PC-3 (cell line): ENCODE measurements at regions not wholly inside any gene's neighbourhood (a gene's known extent, or its start where the extent isn't known, plus 50 kb on each side); places are given as distances from the start of the nearest gene placed in this dataset.

ENCODE experiments used
- ATAC-seq: fragments of 200-7000 bp; cut with Tn5 transposase; 2 replicates; pipeline ENCODE4 v1.9.1; 2020; ENCODE audit warnings: mild to moderate bottlenecking, moderate library complexity
- BruUV-seq: library from RNA; stranded (reverse); fragments of 400-500 nt; replicated peaks from 2 replicates; lab custom pipeline; 2021; lab: Mats Ljungman, UMichigan
- CTCF ChIA-PET: fragments of 300-600 bp; sonication (Branson Sonifier 250); formaldehyde crosslinking; loops from one replicate; lab custom pipeline; 2022; ENCODE audit warnings: antibody characterized with exemption; lab: Charles Lee
- POLR2A ChIA-PET: fragments of 300-600 bp; sonication (Branson Sonifier 250); formaldehyde crosslinking; loops from one replicate; lab custom pipeline; 2022; ENCODE audit warnings: antibody characterized with exemption; ENCODE audit not compliant: unreplicated experiment; lab: Charles Lee
- DNase-seq: peaks from one replicate; pipeline ENCODE4 v3.0.0-alpha.2; 2015
- H2AFZ ChIP-seq: fragments of 300-600 bp; sonication (generic); 2 replicates; pipeline ENCODE4 v1.6.0; 2016; ENCODE audit warnings: antibody characterized with exemption, low read length
- H3F3A ChIP-seq: fragments of 300-600 bp; sonication (generic); one replicate; pipeline ENCODE4 v1.6.0; 2017; ENCODE audit warnings: antibody characterized with exemption, low read length, control low read depth, mild to moderate bottlenecking; ENCODE audit not compliant: unreplicated experiment
- H3K27ac ChIP-seq: fragments of 300-600 bp; sonication (generic); 2 replicates; pipeline ENCODE4 v1.5.1; 2016; ENCODE audit warnings: mild to moderate bottlenecking, low read length
- H3K27me3 ChIP-seq: fragments of 300-600 bp; sonication (generic); 2 replicates; pipeline ENCODE4 v1.6.1; 2016; ENCODE audit warnings: low read length, mixed read lengths
- H3K36me3 ChIP-seq: fragments of 300-600 bp; sonication (generic); 2 replicates; pipeline ENCODE4 v1.6.1; 2016; ENCODE audit warnings: low read depth, mixed run types, low read length, mixed read lengths
- H3K4me1 ChIP-seq: fragments of 300-600 bp; sonication (generic); 2 replicates; pipeline ENCODE4 v1.5.1; 2016; ENCODE audit warnings: low read length; ENCODE audit not compliant: insufficient read depth
- H3K4me2 ChIP-seq: fragments of 300-600 bp; sonication (generic); 2 replicates; pipeline ENCODE4 v1.6.0; 2016; ENCODE audit warnings: low read length
- H3K4me3 ChIP-seq: fragments of 300-600 bp; sonication (generic); 2 replicates; pipeline ENCODE4 v1.5.1; 2016; ENCODE audit warnings: mild to moderate bottlenecking, low read length, mixed read lengths
- H3K79me2 ChIP-seq: fragments of 300-600 bp; sonication (generic); 2 replicates; pipeline ENCODE4 v1.6.1; 2017; ENCODE audit warnings: low read length, mixed read lengths
- H3K9ac ChIP-seq: fragments of 300-600 bp; sonication (generic); 2 replicates; pipeline ENCODE4 v1.6.0; 2016; ENCODE audit warnings: mild to moderate bottlenecking, low read length
- H3K9me2 ChIP-seq: fragments of 300-600 bp; sonication (generic); replicated peaks from 2 replicates; pipeline ENCODE4 v1.6.1; 2016; ENCODE audit warnings: mixed run types, low read length, mixed read lengths
- H3K9me3 ChIP-seq: fragments of 300-600 bp; sonication (generic); 2 replicates; pipeline ENCODE4 v1.6.1; 2016; ENCODE audit warnings: low read length, mixed read lengths
- H4K20me1 ChIP-seq: fragments of 300-600 bp; sonication (generic); 2 replicates; pipeline ENCODE4 v1.6.1; 2016; ENCODE audit warnings: low read length, mixed read lengths
- CTCF ChIP-seq: fragments of 300-600 bp; sonication (generic); conservative IDR thresholded peaks from 2 replicates; pipeline ENCODE4 v1.5.1; 2017; ENCODE audit warnings: antibody characterized with exemption, low read depth, mild to moderate bottlenecking, low read length
- EZH2 ChIP-seq: fragments of 300-600 bp; sonication (generic); IDR thresholded peaks from one replicate; pipeline ENCODE4 v1.6.1; 2017; ENCODE audit warnings: antibody characterized with exemption, mild to moderate bottlenecking, low read length; ENCODE audit not compliant: unreplicated experiment
- EZH2phosphoT487 ChIP-seq: fragments of 300-600 bp; sonication (generic); IDR thresholded peaks from 2 replicates; pipeline ENCODE4 v1.6.1; 2018; ENCODE audit warnings: mild to moderate bottlenecking, antibody characterized with exemption, low read length, borderline replicate concordance
- intact Hi-C: fragments of 100-400 bp; cut with micrococcal nuclease; formaldehyde crosslinking; loops from 2 replicates; pipeline ENCODE4 v1.9.0; 2023

- no peaks in the 10 kb centered on the region for H3K9me2 ChIP-seq
- no peaks in the 10 kb centered on the region for H3K4me1 ChIP-seq
- intact Hi-C loops = no loop called here
- TF ChIP-seq EZH2phosphoT487 = no peak
- no peak for TF ChIP-seq CTCF
- TF ChIP-seq EZH2 = no peak
- no peak overlapping the region for H3K4me3 ChIP-seq
- no peak overlapping the region for H3K4me2 ChIP-seq
- no peaks in the 10 kb centered on the region for H4K20me1 ChIP-seq
- no peak for ATAC-seq
- CTCF ChIA-PET = no interaction called here
- no peaks in the 10 kb centered on the region for H3K79me2 ChIP-seq
- H3K27me3 ChIP-seq = peaks cover 52% of the 10 kb centered on the region
- H3K27ac ChIP-seq = no peak overlapping the region
- no peak overlapping the region for H2AFZ ChIP-seq
- no peak overlapping the region for H3K9ac ChIP-seq
- POLR2A ChIA-PET = no interaction called here
- H3F3A ChIP-seq = no peaks in the 10 kb centered on the region
- no peaks in the 10 kb centered on the region for H3K36me3 ChIP-seq
- no TSS peak for BruUV-seq
- no peak for DNase-seq
- no peaks in the 10 kb centered on the region for H3K9me3 ChIP-seq
Measured at GRCh38 chr13:100811928-100812327, 137.3 kb upstream of the TMTC4 start.

GRCh38 chr13:100811024-100811865 is 136.7 kb upstream of the TMTC4 start:
- Histone ChIP-seq H3K4me2 (no peak overlapping the region), H3K27me3 (peaks cover 56% of the 10 kb centered on the region), H3K79me2 (no peaks in the 10 kb centered on the region), H3K4me3 (no peak overlapping the region), H3K9me2 (no peaks in the 10 kb centered on the region), H3F3A (no peaks in the 10 kb centered on the region), H4K20me1 (no peaks in the 10 kb centered on the region), H2AFZ (no peak overlapping the region), H3K27ac (no peak overlapping the region), H3K9ac (no peak overlapping the region), H3K36me3 (no peaks in the 10 kb centered on the region), H3K9me3 (no peaks in the 10 kb centered on the region), H3K4me1 (no peaks in the 10 kb centered on the region)
- BruUV-seq = no TSS peak
- ChIA-PET CTCF (no interaction called here), POLR2A (no interaction called here)
- intact Hi-C loops = no loop called here
- TF ChIP-seq CTCF (no peak), EZH2phosphoT487 (no peak), EZH2 (no peak)
- ATAC-seq (no peak), DNase-seq (no peak)

DNA sequence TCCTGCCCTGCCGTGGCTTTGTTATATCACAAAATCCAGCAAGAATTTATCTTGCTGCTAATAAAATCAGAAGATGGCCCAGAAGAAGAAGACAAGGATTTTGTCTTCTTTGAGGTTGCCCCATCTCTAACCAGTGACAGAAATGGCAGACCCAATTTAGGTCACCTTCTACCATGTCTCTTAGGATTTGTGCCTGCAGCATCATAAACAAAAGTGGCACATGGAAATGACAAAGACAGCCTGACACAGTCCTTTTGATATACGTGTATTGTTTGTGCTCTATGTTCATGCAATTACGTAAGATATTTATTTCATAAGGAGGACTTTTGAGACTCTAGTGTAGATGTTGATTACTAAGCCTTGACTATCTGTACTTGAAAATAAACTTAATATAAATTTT is 135.9 kb upstream of the TMTC4 start:
- TF ChIP-seq EZH2 (no peak), CTCF (no peak), EZH2phosphoT487 (no peak)
- DNase-seq (no peak), ATAC-seq (no peak)
- H3F3A ChIP-seq = no peaks in the 10 kb centered on the region
- no peak overlapping the region for H3K4me2 ChIP-seq
- intact Hi-C loops = no loop called here
- H4K20me1 ChIP-seq = no peaks in the 10 kb centered on the region
- ChIA-PET CTCF (no interaction called here), POLR2A (no interaction called here)
- H3K79me2 ChIP-seq = no peaks in the 10 kb centered on the region
- H3K36me3 ChIP-seq = no peaks in the 10 kb centered on the region
- BruUV-seq = no TSS peak
- H2AFZ ChIP-seq = no peak overlapping the region
- H3K9me2 ChIP-seq = no peaks in the 10 kb centered on the region
- H3K9ac ChIP-seq = no peak overlapping the region
- peaks cover 64% of the 10 kb centered on the region for H3K27me3 ChIP-seq
- H3K4me3 ChIP-seq = no peak overlapping the region
- no peak overlapping the region for H3K27ac ChIP-seq
- no peaks in the 10 kb centered on the region for H3K9me3 ChIP-seq
- no peaks in the 10 kb centered on the region for H3K4me1 ChIP-seq
